SK-N-DZ (cell line): ENCODE measurements at regions not wholly inside any gene's neighbourhood (a gene's known extent, or its start where the extent isn't known, plus 50 kb on each side); places are given as distances from the start of the nearest gene placed in this dataset.
"Not testable (repeated sequence)": the region's sequence is repeated elsewhere in the genome, so short reads cannot be mapped to it uniquely, and the experiment has no call there.

Experiments used
- DNase-seq: peaks from one replicate; pipeline ENCODE4 v3.0.0-alpha.2; 2015; ENCODE audit warnings: low spot score

DNA sequence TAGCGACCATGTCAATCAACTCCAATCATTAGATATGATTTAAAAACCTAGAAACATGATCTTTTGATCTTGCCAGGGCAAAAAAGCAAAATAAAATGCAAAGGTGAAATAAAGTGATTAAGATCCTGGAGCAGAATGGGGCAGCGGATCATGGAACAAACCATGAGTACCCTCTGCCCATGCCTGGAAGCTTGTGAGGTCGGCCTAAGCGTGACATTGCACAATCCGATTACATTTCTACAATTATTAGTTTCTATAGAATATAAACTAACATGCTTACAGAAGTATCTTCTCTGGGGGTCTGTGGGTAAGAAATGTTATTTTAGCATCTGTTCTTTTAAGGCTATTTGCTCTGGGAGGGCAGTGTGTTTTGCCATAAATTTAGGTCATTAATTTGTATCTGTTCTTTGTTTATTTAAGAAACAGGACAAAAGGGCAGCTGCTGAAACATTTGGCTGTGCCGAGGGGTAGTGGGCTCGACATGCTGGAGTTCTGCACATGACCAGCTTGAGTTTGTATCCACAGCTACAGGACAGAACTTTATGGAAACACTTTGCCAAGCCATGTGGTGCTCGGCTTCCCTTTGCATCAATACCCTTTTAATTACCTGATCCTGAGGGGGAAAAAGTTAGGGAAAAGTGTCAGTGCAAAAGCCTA is 55.9 kb downstream of the ZBTB18 start:
- no peak for DNase-seq

- DNase-seq = no peak
Observed at GRCh38 chr1:244111027-244111426, 59.9 kb downstream of the ZBTB18 start.

DNA sequence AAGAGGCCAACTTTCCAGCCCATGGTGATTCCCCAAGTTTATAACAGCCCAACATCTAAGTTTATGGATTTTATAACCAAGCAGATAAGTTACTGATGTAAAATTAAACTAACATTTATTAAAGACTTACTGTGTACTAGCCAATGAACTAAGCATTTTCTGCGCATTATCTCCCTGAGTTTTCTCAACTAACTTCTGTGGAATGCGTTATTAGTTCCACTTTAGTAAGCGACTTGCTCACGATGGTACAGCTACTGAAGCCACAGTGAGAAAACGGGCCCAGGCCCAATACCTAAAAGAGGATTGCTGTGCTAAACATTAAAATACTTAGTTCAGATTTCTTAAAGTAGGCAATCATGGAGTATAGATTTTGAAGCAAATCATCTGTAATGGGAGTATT is 61.0 kb downstream of the ZBTB18 start:
- no peak for DNase-seq

DNA sequence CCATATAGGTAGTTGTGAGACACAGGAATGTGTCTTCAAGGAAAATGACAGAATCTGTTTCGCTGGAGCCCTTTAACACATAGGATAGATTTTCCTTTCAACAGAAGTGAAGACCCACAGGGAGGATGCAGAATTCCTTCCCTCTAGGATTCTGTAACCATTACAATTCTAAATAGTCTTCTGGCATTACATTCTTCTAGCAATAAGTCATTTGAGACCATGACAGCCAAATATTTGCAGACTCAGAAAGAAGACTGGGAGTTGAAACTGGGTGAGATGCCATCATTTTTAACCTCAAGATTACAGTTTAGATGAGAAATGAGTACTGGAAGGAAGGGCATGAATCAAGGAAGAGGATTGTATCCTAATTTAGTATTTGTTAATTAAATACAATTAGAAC is 61.6 kb downstream of the ZBTB18 start:
- DNase-seq = no peak

- DNase-seq = no peak
Observed at GRCh38 chr1:244113532-244114320, 62.6 kb downstream of the ZBTB18 start.

DNA sequence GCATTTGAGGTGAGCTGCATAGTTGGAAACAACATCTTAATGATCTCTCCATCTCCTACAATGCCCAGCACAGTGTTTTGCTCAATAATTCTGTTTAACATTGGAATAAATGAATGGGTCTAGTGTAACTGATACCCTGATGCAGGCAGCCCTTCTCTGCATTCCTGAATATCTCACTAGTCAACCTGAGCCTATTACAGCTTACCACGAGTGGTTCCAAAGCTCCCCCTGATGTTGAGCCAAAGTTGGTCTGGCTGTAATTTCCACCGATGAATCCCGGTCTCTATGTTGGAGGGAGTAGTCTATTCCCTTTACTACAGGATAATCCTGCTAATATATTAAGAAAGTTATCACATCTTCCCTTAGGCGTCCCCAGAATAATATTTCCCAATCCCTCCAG is 63.8 kb downstream of the ZBTB18 start:
- no peak for DNase-seq

- no peak for DNase-seq
Observed at GRCh38 chr1:244116946-244117345, 65.9 kb downstream of the ZBTB18 start.

DNA sequence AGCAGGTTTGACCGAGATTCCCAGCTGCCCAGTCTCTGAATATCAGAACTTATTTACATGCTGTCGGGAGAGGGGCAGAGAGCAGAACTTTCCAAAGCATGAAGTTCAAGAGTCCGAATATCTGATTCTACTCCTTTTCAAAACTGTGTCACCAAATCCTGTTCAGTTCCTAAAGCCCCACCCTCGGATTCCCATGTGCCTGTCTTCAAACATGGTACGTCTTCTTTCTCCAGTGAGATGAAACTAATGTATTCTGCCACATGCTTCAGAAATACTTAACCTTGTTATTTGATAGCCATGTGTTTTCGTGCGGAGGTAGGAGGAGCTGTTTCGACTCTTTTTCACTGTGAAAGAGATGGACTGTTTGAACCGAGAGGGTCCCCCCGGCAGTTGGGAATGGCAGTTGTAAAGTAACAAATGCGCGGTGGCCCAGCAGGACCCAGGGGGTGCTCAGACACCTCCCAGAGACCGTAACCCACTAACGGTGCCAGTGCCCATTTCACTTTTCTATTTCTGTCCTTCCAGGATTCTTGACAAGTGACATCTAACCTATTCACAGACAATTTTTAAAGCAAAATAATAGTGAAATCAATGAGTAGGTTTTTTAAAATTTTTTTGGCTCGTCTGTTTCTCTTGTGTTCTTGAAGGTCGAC is 67.2 kb downstream of the ZBTB18 start:
- peak; percentile 79 for DNase-seq

DNA sequence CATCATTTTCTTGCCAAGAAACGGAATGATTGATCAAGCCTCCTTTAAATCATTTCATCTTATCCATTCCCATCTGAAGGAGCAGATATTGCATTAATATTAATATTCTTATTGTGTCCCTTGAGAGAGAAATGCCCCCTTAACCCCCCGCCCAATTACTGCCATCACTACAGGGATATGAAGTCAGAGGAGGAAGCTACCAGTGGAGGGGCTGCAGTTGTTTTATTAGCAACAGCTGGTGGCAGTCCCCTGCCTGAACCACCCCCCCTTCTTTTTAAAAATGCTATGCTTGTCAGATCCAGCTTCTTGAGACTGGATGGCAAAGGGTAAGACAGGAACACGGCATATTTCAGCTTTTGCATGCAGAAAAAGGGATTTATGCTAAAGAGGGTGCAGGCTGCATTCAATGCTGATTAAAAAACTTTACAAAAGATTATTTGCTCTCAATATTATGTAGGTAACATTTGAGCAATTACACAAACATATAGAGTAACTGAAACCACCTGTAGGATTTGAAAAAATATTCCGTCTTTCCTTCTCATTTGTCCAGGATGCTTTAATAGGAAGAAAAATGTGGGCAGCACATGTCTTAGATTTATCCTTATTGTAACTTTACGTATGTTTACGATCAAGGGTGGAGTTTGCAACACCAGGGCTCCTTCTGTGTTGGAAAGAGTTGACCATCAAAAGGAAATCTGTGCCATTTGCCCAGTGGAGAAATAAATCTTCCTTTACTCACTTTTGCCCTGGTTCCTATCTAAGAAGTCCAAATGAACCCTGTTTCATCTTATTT is 77.7 kb downstream of the ZBTB18 start:
- no peak for DNase-seq

- DNase-seq = no peak
Observed at GRCh38 chr1:244137276-244137675, 86.2 kb downstream of the ZBTB18 start.

- DNase-seq = no peak
Observed at GRCh38 chr1:244137725-244138124, 86.6 kb downstream of the ZBTB18 start.

DNA sequence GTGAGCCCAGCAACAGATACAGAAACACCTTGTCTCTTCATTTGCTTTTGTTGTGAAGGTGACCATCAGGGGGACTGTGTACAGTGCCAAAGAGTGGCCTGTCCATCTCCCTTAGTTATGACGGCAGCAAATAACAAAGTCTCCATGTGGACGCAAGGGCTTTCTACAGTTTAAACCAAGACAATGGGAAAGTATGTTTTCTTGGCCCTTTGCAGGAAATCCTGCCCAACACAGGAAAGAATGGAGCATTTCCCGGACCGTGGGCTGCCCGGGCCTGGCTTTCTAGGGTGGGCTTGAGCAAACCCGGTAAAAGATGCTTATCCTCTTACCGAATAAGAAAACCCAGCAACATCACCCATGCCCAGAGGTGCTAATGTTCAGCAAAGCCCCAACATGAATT is 87.3 kb downstream of the ZBTB18 start:
- no peak for DNase-seq

DNA sequence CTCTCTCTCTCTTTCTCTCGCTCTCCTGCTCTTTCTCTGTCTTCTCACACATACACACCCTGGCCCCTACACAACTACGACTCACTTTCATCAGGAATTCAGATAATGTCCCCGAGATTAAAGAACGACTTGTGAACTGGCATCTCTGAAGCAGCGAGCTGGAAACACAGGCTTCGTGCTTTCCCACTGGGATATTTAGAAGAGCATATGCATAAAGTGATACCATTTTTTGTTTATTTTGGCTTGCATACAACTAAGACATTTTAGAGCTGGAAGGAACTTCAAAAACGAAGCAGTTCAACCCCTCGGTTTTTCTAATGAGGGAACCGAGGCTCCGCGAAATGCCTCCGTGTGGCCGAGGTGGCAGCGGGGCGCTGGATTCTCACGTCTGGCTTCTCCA is 88.6 kb downstream of the ZBTB18 start:
- no peak for DNase-seq

DNA sequence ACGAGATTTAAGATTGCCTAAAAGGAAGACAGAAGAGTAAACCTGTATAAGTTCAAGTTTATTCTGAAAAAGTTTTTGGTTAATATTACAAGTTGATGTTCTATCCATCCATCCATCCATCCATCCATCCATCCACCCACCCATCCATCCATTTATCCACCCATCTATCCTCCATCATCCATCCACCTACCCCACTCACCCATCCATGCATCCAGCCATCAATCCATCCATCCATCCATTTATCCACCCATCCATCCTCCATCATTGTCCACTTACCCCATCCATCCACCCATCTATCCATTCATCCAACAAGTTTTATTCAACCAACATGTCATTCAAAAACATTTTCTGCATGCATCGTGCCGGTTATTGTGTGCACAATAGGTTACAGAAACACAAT is 89.3 kb downstream of the ZBTB18 start:
- no peak for DNase-seq

DNA sequence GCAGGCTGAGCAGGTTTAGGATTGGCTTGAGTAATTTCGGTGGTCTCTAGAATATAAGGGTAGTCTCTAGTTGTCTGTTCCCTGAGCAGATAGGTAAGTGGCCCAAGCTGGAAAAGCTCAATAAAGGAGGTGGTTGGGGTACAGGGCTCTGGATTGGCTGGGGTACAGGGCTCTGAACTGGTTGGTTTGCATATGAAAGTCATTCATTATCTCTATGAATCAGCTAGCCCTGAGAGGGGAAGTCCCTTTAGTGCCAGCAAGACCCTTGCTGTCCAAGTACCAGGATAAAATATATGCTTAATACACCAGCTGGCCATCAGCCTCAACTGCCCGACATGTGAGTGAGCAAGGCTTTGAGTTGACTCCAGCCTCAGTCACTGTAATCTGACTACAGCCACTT is 93.0 kb downstream of the ZBTB18 start:
- no peak for DNase-seq

DNA sequence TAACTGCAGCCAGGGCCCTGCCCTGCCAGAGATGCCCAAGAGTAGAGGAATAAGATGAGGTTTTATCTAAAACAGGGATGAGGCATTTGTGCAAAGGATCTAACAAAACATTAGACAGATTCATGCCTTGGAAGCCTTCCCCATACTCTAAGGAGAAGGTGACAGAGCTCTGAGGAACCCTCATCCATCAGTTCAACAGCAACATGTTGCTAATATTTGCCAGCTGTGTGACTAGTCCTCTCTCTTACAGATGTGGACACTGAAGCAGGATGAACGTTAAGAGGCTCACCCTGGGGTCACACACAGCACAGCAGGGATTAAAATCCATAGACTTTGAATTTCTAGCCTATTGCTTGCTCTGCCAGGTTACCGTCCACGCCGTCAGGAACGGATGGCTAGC is 99.0 kb downstream of the ZBTB18 start:
- DNase-seq = no peak

DNA sequence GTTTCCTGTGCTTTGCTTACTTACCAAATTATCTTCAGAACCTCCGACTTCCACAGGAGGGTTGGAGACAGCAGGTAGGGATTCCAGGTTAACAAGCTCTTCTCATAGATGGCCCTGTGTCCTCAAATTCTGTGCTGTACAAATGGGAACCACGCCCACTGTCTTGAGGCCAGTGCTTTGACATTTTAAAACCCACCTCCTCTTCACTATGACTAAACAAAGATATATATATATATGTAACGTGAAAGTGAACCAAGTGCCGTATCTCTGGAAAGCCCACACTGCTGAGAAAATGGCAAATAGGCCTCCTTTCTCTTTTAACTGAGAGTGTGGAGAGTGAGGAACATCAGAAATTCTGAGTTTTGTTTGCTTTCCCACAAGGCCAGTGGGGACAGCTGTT is 99.6 kb downstream of the ZBTB18 start:
- DNase-seq = no peak

DNA sequence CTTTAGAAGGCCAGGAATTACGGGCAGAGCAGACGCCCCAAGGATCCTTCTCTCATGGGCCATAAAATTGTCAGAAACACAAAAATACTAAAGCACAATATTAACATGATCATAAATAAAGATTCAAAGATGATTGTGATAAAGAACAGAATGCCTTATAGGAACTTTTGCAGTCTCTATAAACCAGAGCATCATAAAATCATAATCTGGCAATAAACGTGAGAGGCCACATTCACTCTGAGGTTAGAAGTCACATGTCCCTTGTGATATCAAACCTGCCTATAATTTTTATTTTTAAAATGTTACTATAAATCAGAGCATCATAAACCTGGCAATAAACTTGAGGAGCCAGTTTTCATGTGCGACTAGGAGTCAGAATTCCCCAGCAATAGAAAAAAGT is 100.5 kb downstream of the ZBTB18 start:
- DNase-seq = no peak

- DNase-seq = no peak
Observed at GRCh38 chr1:244154508-244154871, 103.4 kb downstream of the ZBTB18 start.

DNA sequence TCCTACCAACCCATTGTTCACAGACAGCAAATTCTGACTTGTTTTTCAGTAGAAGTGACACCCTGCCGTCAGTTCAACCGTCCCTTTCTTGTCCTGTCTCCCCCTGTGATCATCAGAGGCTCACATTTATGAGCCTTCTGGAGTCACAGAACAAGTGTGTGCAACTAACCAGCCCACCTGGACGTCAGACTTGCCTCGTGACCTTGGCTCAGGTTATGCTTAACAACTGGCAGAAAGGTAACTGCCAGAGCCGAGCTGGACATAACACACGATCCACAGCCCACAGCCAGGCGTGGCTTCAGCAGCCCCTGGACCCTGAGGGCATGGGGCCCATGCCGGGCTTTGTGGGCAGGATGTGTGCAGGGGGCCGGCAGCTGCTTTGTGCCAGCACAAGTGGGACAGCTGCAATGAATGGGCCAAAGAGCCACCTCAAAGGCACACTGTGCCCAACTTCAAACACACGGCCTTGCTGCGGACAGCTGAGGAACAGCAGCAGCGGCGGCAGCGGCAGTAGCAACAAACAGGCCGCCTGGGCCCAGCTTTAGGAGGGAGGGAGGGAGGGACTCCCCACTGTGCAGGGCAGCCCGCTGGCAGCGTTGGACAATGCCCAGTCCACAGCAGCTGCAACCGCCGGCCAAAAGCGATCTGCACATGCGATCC is 103.9 kb downstream of the ZBTB18 start:
- DNase-seq = peak; percentile 4

GRCh38 chr1:244155661-244156060 is 104.6 kb downstream of the ZBTB18 start:
- peak; percentile 8 for DNase-seq

DNA sequence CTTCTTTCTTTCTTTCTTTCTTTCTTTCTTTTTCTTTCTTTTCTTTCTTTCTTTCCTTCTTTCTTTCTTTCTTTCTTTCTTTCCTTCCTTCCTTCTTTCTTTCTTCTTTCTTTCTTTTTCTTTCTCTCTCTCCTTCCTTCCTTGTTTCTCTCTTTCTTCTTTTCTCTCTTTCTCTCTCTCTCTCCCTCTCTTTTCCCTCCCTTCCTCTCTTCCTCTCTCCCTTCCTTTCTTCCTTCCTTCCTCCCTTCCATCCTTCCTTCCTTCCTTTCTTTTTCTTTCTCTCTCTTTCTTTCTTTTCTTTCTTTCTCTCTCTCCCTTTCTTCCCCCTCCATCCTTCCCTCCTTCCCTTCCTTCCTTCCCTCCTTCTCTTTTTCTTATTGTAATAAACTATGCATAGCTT is 105.5 kb downstream of the ZBTB18 start:
- DNase-seq = not testable (repeated sequence)
